ENCODE measurements at regions not wholly inside any gene's neighbourhood (a gene's known extent, or its start where the extent isn't known, plus 50 kb on each side); places are given as distances from the start of the nearest gene placed in this dataset.

GRCh38 chr15:23912191-23912590 is 225.1 kb upstream of the NDN start:
- POLR2A ChIA-PET, result no interaction called here
- H4K20me1 ChIP-seq (ENCODE audit: insufficient read depth), result no peaks in the 10 kb centered on the region
- H3K4me2 ChIP-seq (ENCODE audit: low read length), result no peak overlapping the region
- no peak overlapping the region for H3K4me3 ChIP-seq (replicated peaks in 1 of 2; ENCODE audit: low read depth in 1 of 2, low read length in 2 of 2)
- no peaks in the 10 kb centered on the region for H3K36me3 ChIP-seq (ENCODE audit: control insufficient read depth in 1 of 2, insufficient read depth in 2 of 2, low read length in 2 of 2)
- H3K9me2 ChIP-seq (ENCODE audit: insufficient read depth), result no peaks in the 10 kb centered on the region
- RAD21 ChIA-PET (ENCODE audit: low non-redundant PET in 1 of 2, low total read pairs in 2 of 2, uncharacterized antibody in 2 of 2, unreplicated experiment in 2 of 2), result no interaction called here
- no TSS peak for BruUV-seq (replicated peaks)
- no peak for TF ChIP-seq SRF (IDR thresholded peaks at IDR 0.05; ENCODE audit: low read depth)
- TF ChIP-seq EZH2 (IDR thresholded peaks at IDR 0.05), result no peak
- no peak for TF ChIP-seq SP1 (IDR thresholded peaks at IDR 0.05; ENCODE audit: low read depth)
- no peak for TF ChIP-seq FOSL1 (IDR thresholded peaks at IDR 0.05; ENCODE audit: low read depth)
- TF ChIP-seq SIN3A (IDR thresholded peaks at IDR 0.05; ENCODE audit: low read depth), result no peak
- no peak for TF ChIP-seq MAX (IDR thresholded peaks at IDR 0.05)
- no peak for TF ChIP-seq RAD21 (IDR thresholded peaks at IDR 0.05; ENCODE audit: low read depth)
- TF ChIP-seq POLR2AphosphoS5 (IDR thresholded peaks at IDR 0.05; ENCODE audit: low read depth, low read length), result no peak
- TF ChIP-seq CEBPB (IDR thresholded peaks at IDR 0.05; ENCODE audit: low read depth), result no peak
- no peak for TF ChIP-seq ZFX (IDR thresholded peaks at IDR 0.05)
- TF ChIP-seq EZH2phosphoT487 (IDR thresholded peaks at IDR 0.05; ENCODE audit: borderline replicate concordance), result no peak
- no peak for TF ChIP-seq CTCF (IDR thresholded peaks at IDR 0.05 in 2 of 3, conservative IDR thresholded peaks at IDR 0.05 in 1 of 3; ENCODE audit: borderline replicate concordance in 1 of 3, insufficient read depth in 1 of 3, low read depth in 2 of 3, low read length in 2 of 3)
- no peak for TF ChIP-seq JUND (IDR thresholded peaks at IDR 0.05)
- no peak for TF ChIP-seq ATF3 (IDR thresholded peaks at IDR 0.05)
- no peak for TF ChIP-seq ZNF274 (IDR thresholded peaks at IDR 0.05; ENCODE audit: low read depth, low read length)
- TF ChIP-seq ELF1 (IDR thresholded peaks at IDR 0.05; ENCODE audit: borderline replicate concordance, low read depth), result no peak
- no peak for ATAC-seq
- H3K9me3 ChIP-seq (ENCODE audit: control insufficient read depth in 1 of 2, insufficient read depth in 1 of 2, low read depth in 1 of 2, low read length in 2 of 2), result peaks cover 0 to 30% of the 10 kb centered on the region in 2 experiments; a peak in 2 of 4 replicates
- no peak overlapping the region for H3K9ac ChIP-seq (ENCODE audit: low read length)
- H3K27ac ChIP-seq (ENCODE audit: low read depth, low read length), result no peak overlapping the region
- no peaks in the 10 kb centered on the region for H3K4me1 ChIP-seq (ENCODE audit: control insufficient read depth in 1 of 2, insufficient read depth in 2 of 2, low read length in 2 of 2)
- H3K27me3 ChIP-seq (ENCODE audit: insufficient read depth, low read length), result no peaks in the 10 kb centered on the region
- H3K79me2 ChIP-seq (ENCODE audit: insufficient read depth, low read length), result no peaks in the 10 kb centered on the region
- CTCF ChIA-PET, result no interaction called here
- H2AFZ ChIP-seq (ENCODE audit: low read depth, low read length, poor library complexity, severe bottlenecking), result no peak overlapping the region
- intact Hi-C loops (cut with micrococcal nuclease), result no loop called here
- DNase-seq (ENCODE audit: low read depth, low spot score), result no peak

All from HCT116 (cell line).